Fibroblast of villous mesenchyme (primary cell): ENCODE measurements at regions not wholly inside any gene's neighbourhood (a gene's known extent, or its start where the extent isn't known, plus 50 kb on each side); places are given as distances from the start of the nearest gene placed in this dataset.

ENCODE experiments used
- DNase-seq: peaks from one replicate; pipeline ENCODE4 v3.0.0-alpha.2; 2010; ENCODE audit warnings: low read depth
- H3K4me3 ChIP-seq: 2 replicates; pipeline ENCODE4 v1.5.1; 2011; ENCODE audit warnings: low read depth, mild to moderate bottlenecking, low read length
- CTCF ChIP-seq: IDR thresholded peaks from 2 replicates; pipeline ENCODE4 v1.5.1; 2012; ENCODE audit warnings: low read depth, mild to moderate bottlenecking, low read length; ENCODE audit not compliant: insufficient read depth

- no peak for TF ChIP-seq CTCF
- DNase-seq: no peak
- H3K4me3 ChIP-seq: no peak overlapping the region
Observed at GRCh38 chr5:168169791-168170190, 121.7 kb upstream of the WWC1 start.

GRCh38 chr5:168171901-168172759, 119.3 kb upstream of the WWC1 start:
- DNase-seq: no peak
- no peak for TF ChIP-seq CTCF
- H3K4me3 ChIP-seq: no peak overlapping the region

- no peak overlapping the region for H3K4me3 ChIP-seq
- DNase-seq: no peak
- TF ChIP-seq CTCF: no peak
Observed at GRCh38 chr5:168172760-168173223, 118.7 kb upstream of the WWC1 start.

DNA sequence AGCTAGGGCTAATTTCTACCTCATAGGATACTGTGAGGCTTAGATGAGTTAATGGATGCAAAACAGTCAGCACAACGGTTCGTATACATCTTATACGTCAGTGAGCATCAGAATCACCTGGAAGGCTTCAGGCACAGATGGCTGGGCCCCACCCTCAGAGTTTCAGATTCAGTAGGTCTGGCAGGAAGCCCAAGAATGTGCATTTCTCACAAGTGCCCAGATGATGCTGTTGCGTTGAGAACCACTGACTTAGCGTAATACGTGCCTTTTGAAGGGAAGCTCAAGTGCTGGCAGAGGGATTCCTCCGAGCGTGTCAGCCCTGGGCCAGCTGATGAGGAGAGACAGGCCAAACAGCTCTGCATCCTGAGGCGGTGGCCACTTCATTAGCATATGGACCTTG, 117.1 kb upstream of the WWC1 start:
- DNase-seq: no peak
- H3K4me3 ChIP-seq: no peak overlapping the region
- TF ChIP-seq CTCF: no peak

DNA sequence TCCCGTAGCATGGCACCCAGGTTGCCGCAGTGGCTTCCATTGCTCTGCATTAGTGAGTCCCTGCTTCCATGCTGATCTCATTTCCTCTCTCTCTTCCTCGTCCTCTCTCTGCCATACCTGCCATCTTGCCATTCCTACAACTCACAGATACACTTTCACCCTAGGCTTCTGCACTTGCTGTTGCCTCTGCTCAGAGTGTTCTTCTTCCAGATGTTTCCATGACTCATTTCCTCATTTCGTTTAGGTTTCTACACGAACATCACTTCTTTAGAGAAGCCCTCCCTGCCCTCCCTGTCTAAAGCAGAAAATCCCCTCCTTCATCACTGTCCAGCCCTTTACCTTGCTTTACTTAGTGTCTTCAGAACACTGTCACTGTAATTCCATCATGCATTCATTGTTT, 115.2 kb upstream of the WWC1 start:
- TF ChIP-seq CTCF: no peak
- no peak for DNase-seq
- H3K4me3 ChIP-seq: no peak overlapping the region

DNA sequence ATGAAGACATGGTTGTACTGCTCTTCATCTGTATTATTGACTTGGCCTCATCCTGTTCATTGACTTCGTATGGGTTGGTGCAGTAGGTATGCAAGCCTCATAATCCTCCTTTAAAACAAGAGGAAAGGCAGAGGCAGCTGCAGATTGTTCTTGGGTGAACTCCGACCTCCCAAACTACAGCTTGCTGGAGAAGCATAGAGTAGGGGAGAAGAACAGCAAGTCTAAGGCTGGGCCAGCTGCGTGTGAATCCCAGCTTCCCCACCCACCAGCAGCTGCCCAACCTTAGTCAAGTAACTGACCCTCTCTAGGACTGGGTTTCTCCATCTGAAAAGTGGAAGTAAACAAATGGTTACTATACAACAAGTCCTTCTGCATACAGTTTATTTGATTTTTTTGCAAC, 114.5 kb upstream of the WWC1 start:
- no peak for TF ChIP-seq CTCF
- DNase-seq: no peak
- H3K4me3 ChIP-seq: no peak overlapping the region
